ENCODE measurements at regions not wholly inside any gene's neighbourhood (a gene's known extent, or its start where the extent isn't known, plus 50 kb on each side); places are given as distances from the start of the nearest gene placed in this dataset.

DNA sequence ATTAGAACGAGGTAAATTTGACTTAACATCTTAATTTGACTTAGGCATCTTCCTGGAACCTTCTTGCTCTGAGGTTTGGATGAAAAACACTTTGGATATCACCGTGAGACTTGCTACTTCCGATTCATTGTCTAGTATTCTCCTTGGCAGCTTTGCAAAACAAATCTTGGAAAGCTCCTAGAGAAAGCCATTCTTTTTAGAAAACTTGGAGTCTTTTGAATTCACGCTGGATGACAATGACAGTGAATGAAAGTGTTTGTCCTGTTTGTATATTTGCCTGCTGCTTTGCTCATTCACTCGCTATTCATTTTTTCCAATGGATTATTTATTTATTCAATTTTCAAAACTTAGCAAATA, 222.1 kb upstream of the HMGA2 start:
- peak in 1 of 2 donors; percentile 34 for DNase-seq (ENCODE audit: low read depth in 2 of 2)
- peaks cover 12% of the 10 kb centered on the region for H3K79me2 ChIP-seq (ENCODE audit: control insufficient read depth, insufficient read depth, low read length)
- no peak overlapping the region for H2AFZ ChIP-seq (ENCODE audit: low read length)
- peaks cover 23% of the 10 kb centered on the region for H3K4me1 ChIP-seq (ENCODE audit: control insufficient read depth, extremely low read depth, insufficient read depth, low read length)
- TF ChIP-seq, protein P1, sequence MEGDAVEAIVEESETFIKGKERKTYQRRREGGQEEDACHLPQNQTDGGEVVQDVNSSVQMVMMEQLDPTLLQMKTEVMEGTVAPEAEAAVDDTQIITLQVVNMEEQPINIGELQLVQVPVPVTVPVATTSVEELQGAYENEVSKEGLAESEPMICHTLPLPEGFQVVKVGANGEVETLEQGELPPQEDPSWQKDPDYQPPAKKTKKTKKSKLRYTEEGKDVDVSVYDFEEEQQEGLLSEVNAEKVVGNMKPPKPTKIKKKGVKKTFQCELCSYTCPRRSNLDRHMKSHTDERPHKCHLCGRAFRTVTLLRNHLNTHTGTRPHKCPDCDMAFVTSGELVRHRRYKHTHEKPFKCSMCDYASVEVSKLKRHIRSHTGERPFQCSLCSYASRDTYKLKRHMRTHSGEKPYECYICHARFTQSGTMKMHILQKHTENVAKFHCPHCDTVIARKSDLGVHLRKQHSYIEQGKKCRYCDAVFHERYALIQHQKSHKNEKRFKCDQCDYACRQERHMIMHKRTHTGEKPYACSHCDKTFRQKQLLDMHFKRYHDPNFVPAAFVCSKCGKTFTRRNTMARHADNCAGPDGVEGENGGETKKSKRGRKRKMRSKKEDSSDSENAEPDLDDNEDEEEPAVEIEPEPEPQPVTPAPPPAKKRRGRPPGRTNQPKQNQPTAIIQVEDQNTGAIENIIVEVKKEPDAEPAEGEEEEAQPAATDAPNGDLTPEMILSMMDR (conservative IDR thresholded peaks at IDR 0.05 in 1 of 2, IDR thresholded peaks at IDR 0.05 in 1 of 2; ENCODE audit: low read depth in 1 of 2, low read length in 2 of 2) = no peak
- TF ChIP-seq EZH2 (IDR thresholded peaks at IDR 0.05; ENCODE audit: low read length, missing control alignments) = no peak
- H3K36me3 ChIP-seq (ENCODE audit: control insufficient read depth, insufficient read depth, low read length) = no peaks in the 10 kb centered on the region
- H3K9me3 ChIP-seq (ENCODE audit: control insufficient read depth, insufficient read depth, low read depth, low read length) = no peaks in the 10 kb centered on the region
- H3K4me2 ChIP-seq (ENCODE audit: extremely low read depth, insufficient read depth, low read length) = peak overlapping the region; percentile 73
- no peaks in the 10 kb centered on the region for H4K20me1 ChIP-seq (ENCODE audit: control insufficient read depth, extremely low read depth, insufficient read depth, low read length)
- H3K27ac ChIP-seq (ENCODE audit: insufficient read depth, low read length) = peak overlapping the region; percentile 56
- H3K4me3 ChIP-seq (replicated peaks in 1 of 4; ENCODE audit: control extremely low read depth in 1 of 4, insufficient read depth in 1 of 4, low read depth in 3 of 4, low read length in 4 of 4) = peak overlapping the region in 2 of 4 experiments; percentile 22 to 36
- no peaks in the 10 kb centered on the region for H3K27me3 ChIP-seq (ENCODE audit: control insufficient read depth, insufficient read depth, low read length)
- no peak overlapping the region for H3K9ac ChIP-seq (ENCODE audit: insufficient read depth, low read length)

DNA sequence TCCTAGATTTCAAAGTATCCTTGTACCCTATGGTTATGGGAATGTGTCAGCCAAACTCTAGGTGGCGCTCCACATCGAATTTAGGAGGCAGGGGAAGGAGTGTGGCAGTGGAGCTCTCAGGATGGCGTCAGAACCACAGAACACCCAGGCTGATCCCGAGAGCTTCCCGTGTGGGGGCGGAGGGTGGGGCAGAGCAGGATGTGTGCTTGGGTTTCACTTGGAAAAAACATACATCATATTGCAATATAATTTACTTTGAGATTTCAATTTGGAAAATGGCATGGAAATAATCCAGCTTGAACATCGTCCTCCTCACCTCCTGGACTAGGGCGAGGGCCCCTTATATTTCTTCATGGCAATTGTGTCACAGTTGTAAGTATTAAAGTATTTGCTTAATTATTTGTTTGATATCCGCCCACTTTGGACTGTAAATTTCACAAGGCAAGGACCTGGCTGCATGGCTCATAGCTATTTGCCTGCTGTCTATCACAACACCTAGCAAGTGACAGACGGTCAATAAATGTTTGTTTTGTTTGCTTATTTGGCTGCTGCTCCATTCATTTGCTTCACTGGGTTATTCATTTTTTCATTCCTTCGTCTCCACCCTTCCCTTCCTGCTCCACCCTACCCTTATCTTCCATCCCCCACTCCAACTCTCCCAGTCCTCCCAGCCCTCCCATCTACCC, 221.5 kb upstream of the HMGA2 start:
- Histone ChIP-seq H3K9me3 (ENCODE audit: control insufficient read depth, insufficient read depth, low read depth, low read length) (no peaks in the 10 kb centered on the region), H3K36me3 (ENCODE audit: control insufficient read depth, insufficient read depth, low read length) (no peaks in the 10 kb centered on the region), H2AFZ (ENCODE audit: low read length) (no peak overlapping the region), H3K27me3 (ENCODE audit: control insufficient read depth, insufficient read depth, low read length) (no peaks in the 10 kb centered on the region), H3K9ac (ENCODE audit: insufficient read depth, low read length) (peak overlapping the region; percentile 51), H3K4me1 (ENCODE audit: control insufficient read depth, extremely low read depth, insufficient read depth, low read length) (peaks cover 23% of the 10 kb centered on the region), H3K4me3 (replicated peaks in 1 of 4; ENCODE audit: control extremely low read depth in 1 of 4, insufficient read depth in 1 of 4, low read depth in 3 of 4, low read length in 4 of 4) (peak overlapping the region; percentile 40 to 72 (median 56)), H3K4me2 (ENCODE audit: extremely low read depth, insufficient read depth, low read length) (peak overlapping the region; percentile 73), H3K79me2 (ENCODE audit: control insufficient read depth, insufficient read depth, low read length) (peaks cover 12% of the 10 kb centered on the region), H3K27ac (ENCODE audit: insufficient read depth, low read length) (peak overlapping the region; percentile 91), H4K20me1 (ENCODE audit: control insufficient read depth, extremely low read depth, insufficient read depth, low read length) (no peaks in the 10 kb centered on the region)
- DNase-seq (ENCODE audit: low read depth in 2 of 2) = peak; percentile 92 to 97
- TF ChIP-seq, protein P1 (conservative IDR thresholded peaks at IDR 0.05 in 1 of 2, IDR thresholded peaks at IDR 0.05 in 1 of 2; ENCODE audit: low read depth in 1 of 2, low read length in 2 of 2) = peak; percentile 85 to 91
- no peak for TF ChIP-seq EZH2 (IDR thresholded peaks at IDR 0.05; ENCODE audit: low read length, missing control alignments)

DNA sequence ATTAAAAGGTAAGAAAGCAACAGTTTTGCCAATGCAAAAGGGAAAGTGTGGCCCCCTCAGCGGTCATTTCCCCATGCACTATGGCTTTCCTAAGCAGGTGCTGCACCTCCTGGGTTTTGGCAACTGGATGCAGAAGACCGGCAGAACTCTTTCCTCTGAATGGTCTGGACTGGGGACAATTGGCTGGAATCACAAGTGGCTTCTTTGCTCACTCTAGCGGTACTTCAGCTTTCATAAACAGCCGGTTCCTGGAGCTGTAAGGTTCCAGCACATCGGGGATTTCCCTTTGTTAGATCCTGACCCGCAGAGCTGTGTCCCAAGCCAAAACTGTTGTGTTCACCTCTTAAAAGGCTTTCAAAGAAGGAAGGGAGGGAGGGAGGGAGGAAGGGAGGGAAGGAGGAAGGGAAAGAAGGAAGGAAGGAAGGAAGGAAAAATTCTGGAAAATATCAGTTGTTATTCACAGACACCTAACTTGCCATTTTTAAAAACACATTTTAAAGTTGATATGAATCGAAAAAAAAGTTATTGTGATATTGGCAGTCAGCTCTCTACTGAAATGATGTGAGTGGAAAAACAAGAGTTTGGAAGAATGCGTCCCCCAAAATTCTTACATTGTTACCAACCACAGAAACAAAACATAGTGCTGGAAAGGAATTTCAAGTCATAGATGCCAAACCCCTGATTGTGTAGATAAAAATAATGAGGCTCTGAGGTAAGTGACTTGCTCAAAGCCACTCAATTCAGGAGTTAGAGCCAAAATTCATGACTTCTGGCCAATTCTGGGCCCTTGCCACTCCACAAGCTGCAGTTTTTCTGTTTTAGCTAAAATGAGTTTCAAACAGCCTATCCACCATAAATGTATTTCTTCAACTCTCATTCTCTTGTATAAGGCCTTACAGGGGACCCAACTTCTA, 220.6 kb upstream of the HMGA2 start:
- H4K20me1 ChIP-seq (ENCODE audit: control insufficient read depth, extremely low read depth, insufficient read depth, low read length) = no peaks in the 10 kb centered on the region
- peak overlapping the region; percentile 64 for H3K9ac ChIP-seq (ENCODE audit: insufficient read depth, low read length)
- no peak for TF ChIP-seq EZH2 (IDR thresholded peaks at IDR 0.05; ENCODE audit: low read length, missing control alignments)
- TF ChIP-seq, protein P1 (conservative IDR thresholded peaks at IDR 0.05 in 1 of 2, IDR thresholded peaks at IDR 0.05 in 1 of 2; ENCODE audit: low read depth in 1 of 2, low read length in 2 of 2) = no peak
- H3K4me2 ChIP-seq (ENCODE audit: extremely low read depth, insufficient read depth, low read length) = peak overlapping the region; percentile 73
- no peaks in the 10 kb centered on the region for H3K27me3 ChIP-seq (ENCODE audit: control insufficient read depth, insufficient read depth, low read length)
- H3K27ac ChIP-seq (ENCODE audit: insufficient read depth, low read length) = peak overlapping the region; percentile 91
- H3K4me3 ChIP-seq (replicated peaks in 1 of 4; ENCODE audit: control extremely low read depth in 1 of 4, insufficient read depth in 1 of 4, low read depth in 3 of 4, low read length in 4 of 4) = peak overlapping the region; percentile 40 to 72 (median 56)
- no peaks in the 10 kb centered on the region for H3K36me3 ChIP-seq (ENCODE audit: control insufficient read depth, insufficient read depth, low read length)
- DNase-seq (ENCODE audit: low read depth in 2 of 2) = peak; percentile 81 to 98
- no peaks in the 10 kb centered on the region for H3K9me3 ChIP-seq (ENCODE audit: control insufficient read depth, insufficient read depth, low read depth, low read length)
- H2AFZ ChIP-seq (ENCODE audit: low read length) = no peak overlapping the region
- H3K79me2 ChIP-seq (ENCODE audit: control insufficient read depth, insufficient read depth, low read length) = peaks cover 12% of the 10 kb centered on the region
- peaks cover 25% of the 10 kb centered on the region for H3K4me1 ChIP-seq (ENCODE audit: control insufficient read depth, extremely low read depth, insufficient read depth, low read length)

All from fibroblast of lung (primary cell).